HG03575 (cell line): ENCODE measurements at regions not wholly inside any gene's neighbourhood (a gene's known extent, or its start where the extent isn't known, plus 50 kb on each side); places are given as distances from the start of the nearest gene placed in this dataset.

Source experiments
- ATAC-seq: cut with Tn5 transposase; IDR thresholded peaks from one replicate; pipeline ENCODE4 v1.9.1; 2021; ENCODE audit not compliant: unreplicated experiment, insufficient number of reproducible peaks, low FRiP score; ENCODE audit errors: extremely low read depth

GRCh38 chr3:24804095-24804494 lies 309.4 kb upstream of the THRB start:
- no peak for ATAC-seq

DNA sequence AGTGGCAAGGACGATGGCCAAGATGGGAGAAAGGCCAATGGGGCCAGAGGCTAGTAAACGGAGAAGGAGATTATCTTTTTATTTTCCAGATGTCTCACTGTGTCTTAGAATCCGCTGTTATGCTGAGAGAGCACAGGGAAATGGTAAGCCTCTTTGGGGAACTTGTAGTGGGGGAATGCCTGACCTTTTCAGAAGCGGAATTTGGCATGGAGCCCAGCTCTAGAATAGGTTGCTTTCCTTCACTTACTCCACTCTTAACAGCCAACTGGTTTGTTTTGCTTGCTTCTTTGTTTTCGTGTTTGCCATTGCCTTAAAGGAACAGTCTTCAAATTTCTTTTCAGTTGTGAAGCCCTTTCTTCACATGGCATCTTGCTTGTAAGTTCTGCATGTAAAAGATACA lies 316.2 kb upstream of the THRB start:
- ATAC-seq, result no peak

GRCh38 chr3:24812116-24812515 lies 317.5 kb upstream of the THRB start:
- ATAC-seq, result no peak

DNA sequence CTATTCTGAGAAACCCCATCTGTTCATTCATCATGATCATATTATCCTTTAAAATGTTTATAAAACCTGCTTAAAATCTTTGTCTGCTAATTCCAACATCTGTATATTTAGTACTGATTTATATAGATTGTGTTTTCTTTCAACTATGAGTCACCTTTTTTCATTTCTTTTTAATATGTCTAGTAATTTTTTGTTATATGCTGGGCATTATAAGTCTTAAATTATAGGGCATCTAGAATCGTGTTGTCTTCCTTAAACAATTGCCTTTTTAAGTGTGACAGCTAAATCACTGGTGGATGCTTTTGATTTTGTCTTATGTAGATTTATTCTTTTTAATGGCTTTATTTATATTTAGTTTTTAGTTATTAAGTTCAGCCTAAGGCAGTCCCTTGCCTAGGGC lies 323.4 kb upstream of the THRB start:
- ATAC-seq, result no peak

DNA sequence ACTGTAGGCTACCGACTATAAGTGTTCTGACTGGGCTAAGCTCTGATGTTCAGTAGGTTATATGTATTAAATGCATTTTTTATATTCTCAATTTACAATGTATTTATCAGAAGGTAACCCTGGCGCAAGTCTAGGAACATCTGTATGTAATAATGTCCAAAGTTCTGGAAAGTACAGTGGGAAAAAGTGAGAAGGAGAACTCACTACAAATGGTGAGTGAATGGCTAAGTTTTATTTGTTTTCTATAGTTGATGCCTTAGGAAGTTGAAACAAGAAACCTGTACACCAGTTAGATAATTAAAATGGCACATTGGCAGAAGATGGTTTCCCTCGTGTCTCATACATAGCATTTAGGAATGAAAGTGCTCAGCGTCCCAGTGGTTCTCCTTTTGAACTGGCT lies 333.4 kb upstream of the THRB start:
- ATAC-seq, result no peak

DNA sequence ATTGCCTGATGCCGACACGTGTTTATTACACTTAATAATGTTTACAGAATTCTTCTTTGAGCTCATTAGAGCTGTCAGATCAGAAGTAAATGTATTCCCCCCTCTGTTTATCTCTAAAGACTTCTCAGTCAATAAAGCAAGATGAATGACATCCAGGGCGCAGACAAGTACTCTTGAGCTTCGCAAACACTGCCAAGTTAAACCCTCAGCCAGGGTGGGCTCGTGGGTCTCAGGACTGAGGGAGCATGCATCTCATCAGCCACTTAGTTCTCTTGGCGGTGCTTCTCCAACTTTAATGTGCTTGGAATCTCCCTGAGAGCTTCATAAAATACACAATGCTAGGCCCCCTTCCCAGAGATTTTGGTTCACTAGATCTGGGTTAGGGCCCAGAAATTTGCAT lies 333.9 kb upstream of the THRB start:
- no peak for ATAC-seq

GRCh38 chr3:24829011-24829581 lies 334.4 kb upstream of the THRB start:
- ATAC-seq, result no peak

GRCh38 chr3:24829629-24830229 lies 335.1 kb upstream of the THRB start:
- ATAC-seq, result no peak

- no peak for ATAC-seq
These were observed 335.8 kb upstream of the THRB start for GRCh38 chr3:24830230-24831152.

DNA sequence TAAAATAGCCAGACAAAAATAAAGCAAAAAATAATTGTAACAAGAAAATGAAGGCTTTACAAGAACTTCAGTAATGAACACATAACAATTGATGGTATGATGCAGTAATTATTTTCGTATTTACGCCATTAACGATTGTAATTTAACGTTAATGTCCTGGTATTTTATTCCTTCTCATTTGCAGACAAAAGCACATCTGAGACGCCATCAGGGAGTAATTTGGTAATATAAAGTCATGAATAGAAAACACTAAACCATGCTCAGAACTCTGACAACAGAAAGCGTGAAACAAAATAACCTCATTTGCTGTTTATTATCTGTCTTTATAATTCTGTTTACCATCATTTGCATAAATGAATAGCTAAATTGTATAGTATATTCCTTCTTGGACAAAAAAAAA lies 336.6 kb upstream of the THRB start:
- no peak for ATAC-seq

DNA sequence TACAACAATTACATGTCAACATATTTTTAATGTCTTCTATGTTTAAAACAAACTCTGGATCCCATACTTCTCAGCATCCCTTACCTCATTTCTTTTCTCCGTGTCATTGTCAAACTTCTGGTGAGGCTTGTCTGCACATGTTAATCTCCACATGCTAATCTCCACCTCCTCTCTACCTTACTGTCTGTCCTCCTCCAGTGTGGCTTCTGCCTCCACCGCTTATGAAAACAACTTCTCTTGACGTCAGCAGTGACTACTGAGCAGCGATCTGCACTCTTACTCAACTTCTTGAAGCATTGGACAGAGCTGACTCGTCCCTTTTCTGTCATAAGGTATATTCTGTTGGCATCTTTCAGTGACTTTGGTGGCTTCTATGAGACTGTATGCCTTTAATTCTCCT lies 338.2 kb upstream of the THRB start:
- ATAC-seq, result no peak

DNA sequence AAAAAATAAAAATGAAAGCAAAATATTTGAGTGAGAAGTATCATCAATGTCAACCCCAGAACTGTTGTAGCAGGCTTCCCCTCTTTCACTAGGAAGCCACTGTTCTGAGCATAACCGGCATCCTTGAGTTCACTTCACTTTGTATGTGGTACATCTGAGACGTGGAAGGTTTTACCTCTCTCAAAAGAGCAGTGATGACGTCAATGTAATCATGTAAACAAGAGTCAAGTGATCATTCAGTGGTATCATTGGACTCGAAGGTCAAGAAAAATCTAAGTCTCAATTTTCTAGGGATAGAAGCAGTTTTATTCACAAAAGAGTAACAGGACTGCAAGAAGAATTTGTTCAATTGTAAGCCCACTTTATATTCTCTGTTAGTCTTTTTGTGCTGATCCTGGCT lies 339.8 kb upstream of the THRB start:
- ATAC-seq, result no peak

DNA sequence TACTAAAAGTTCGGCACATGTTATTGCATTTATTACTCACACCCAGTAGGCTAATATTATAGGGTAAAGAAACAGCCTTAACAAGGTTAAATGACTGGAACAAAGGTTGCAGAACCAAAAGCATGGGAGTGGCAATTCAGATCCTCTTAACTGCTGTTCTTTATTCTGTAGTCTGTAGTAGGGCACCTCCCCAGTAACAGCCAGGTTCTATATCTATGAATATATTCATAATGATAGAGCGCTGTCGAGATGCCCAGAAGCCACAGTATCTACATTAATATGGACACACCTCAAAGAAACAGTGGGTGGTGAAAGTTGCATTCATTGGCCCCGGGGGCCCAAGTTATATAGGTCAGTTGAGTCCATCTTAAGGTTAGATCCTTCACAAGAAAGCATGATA lies 340.9 kb upstream of the THRB start:
- ATAC-seq, result no peak

GRCh38 chr3:24837601-24838000 lies 343.0 kb upstream of the THRB start:
- ATAC-seq, result no peak

GRCh38 chr3:24838533-24838932 lies 343.9 kb upstream of the THRB start:
- no peak for ATAC-seq

- ATAC-seq, result no peak
These were observed 349.3 kb upstream of the THRB start for GRCh38 chr3:24843955-24844354.

GRCh38 chr3:24845524-24846155 lies 351.0 kb upstream of the THRB start:
- no peak for ATAC-seq

- no peak for ATAC-seq
These were observed 351.7 kb upstream of the THRB start for GRCh38 chr3:24846286-24846860.

DNA sequence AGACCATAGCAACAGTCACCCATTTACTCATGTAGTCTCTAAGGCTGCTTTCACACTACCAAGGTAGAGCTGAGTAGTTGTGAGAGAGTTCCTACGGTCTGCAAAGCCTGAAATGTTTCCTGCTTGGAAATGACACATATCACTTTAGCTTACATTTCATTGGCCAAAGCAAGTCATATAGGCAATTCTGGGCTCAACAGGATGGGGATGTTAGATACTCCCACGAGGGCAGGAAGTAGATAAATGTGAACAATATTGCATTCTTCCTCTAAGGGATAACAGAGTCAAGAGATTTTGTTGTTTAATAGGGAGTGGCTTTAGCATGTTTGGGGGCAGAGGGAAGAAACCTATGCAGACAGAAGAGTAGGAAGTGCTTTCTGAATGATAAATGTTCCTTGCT lies 355.6 kb upstream of the THRB start:
- no peak for ATAC-seq
